Liver (tissue), 3 donors: ENCODE measurements at regions not wholly inside any gene's neighbourhood (a gene's known extent, or its start where the extent isn't known, plus 50 kb on each side); places are given as distances from the start of the nearest gene placed in this dataset.
A peak's percentile ranks its signal among the peaks of the same experiment; 100 is the strongest.

Source experiments
- CTCF ChIP-seq: fragments of 150-350 bp; IDR thresholded peaks from 2 replicates; pipeline ENCODE4 v1.5.1; 2017; ENCODE audit warnings: improper control_type of control experiment, low read depth, low read length; ENCODE audit not compliant: missing input control
- FOXA1 ChIP-seq: IDR thresholded peaks from 2 replicates; pipeline ENCODE4 v1.6.1; 2016; ENCODE audit warnings: antibody characterized with exemption
- GABPA ChIP-seq, 2 donors: IDR thresholded peaks in 1 of 2; conservative IDR thresholded peaks in 1 of 2; 2 replicates each; pipeline ENCODE4 v1.6.1; 2016; ENCODE audit warnings: antibody characterized with exemption in 2 of 2, mild to moderate bottlenecking in 1 of 2, moderate library complexity in 1 of 2
- JUND ChIP-seq, 2 donors: IDR thresholded peaks; 2 replicates each; pipeline ENCODE4 v1.6.1; 2016; ENCODE audit warnings: antibody characterized with exemption in 2 of 2
- MAX ChIP-seq: IDR thresholded peaks from 2 replicates; pipeline ENCODE4 v1.6.1; 2016; ENCODE audit warnings: antibody characterized with exemption
- NR2F2 ChIP-seq: IDR thresholded peaks from 2 replicates; pipeline ENCODE4 v1.6.1; 2016; ENCODE audit warnings: antibody characterized with exemption
- RAD21 ChIP-seq, 2 donors: IDR thresholded peaks; 2 replicates each; pipeline ENCODE4 v1.6.1; 2016; ENCODE audit warnings: antibody characterized with exemption in 2 of 2, mild to moderate bottlenecking in 2 of 2
- RXRA ChIP-seq, 2 donors: IDR thresholded peaks; 2 replicates each; pipeline ENCODE4 v1.6.1; 2017 to 2018; ENCODE audit warnings: antibody characterized with exemption in 2 of 2, mild to moderate bottlenecking in 1 of 2
- TAF1 ChIP-seq: conservative IDR thresholded peaks from 2 replicates; pipeline ENCODE4 v1.6.1; 2016; ENCODE audit warnings: antibody characterized with exemption, mild to moderate bottlenecking
- YY1 ChIP-seq: IDR thresholded peaks from 2 replicates; pipeline ENCODE4 v1.6.1; 2016; ENCODE audit warnings: antibody characterized with exemption, mild to moderate bottlenecking
- TF ChIP-seq, protein P1 (sequence below): IDR thresholded peaks from 2 replicates; pipeline ENCODE4 v1.6.1; 2016; ENCODE audit warnings: antibody characterized with exemption, mild to moderate bottlenecking
- TF ChIP-seq, protein P2 (sequence below): IDR thresholded peaks from 2 replicates; pipeline ENCODE4 v1.6.1; 2016; ENCODE audit warnings: antibody characterized with exemption
- donor health status: healthy.
- donor health status: healthy.

DNA sequence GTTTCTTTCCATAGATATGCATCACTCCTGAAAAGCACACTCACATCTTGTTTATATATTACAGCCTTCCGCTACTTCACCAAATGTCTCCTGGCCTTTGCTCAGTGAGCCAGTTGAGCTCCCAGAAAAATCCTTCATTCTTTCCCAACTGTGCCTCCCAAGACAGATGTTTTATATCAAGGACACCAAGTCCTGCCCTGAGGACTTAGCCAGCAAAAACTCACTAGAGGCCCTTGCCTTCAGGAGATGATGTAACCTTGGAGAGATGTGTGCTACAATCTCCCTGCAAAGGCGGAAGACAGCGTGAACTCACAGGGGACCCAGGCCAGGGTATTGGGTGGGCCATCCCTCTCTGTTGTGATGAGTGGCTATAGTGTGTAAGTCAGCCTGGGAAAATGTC lies 86.1 kb upstream of the CTAGE1 start:
- TF ChIP-seq CTCF (no peak), TAF1 (no peak), JUND (IDR thresholded peaks at IDR 0.05) (no peak), GABPA (IDR thresholded peaks at IDR 0.05 in 1 of 2, conservative IDR thresholded peaks at IDR 0.05 in 1 of 2) (no peak), FOXA1 (no peak), YY1 (no peak), MAX (no peak), RAD21 (IDR thresholded peaks at IDR 0.05) (peak in 1 of 2 donors; percentile 34), RXRA (IDR thresholded peaks at IDR 0.05) (peak in 1 of 2 donors; percentile 21), NR2F2 (peak; percentile 65)
- TF ChIP-seq, protein P1, sequence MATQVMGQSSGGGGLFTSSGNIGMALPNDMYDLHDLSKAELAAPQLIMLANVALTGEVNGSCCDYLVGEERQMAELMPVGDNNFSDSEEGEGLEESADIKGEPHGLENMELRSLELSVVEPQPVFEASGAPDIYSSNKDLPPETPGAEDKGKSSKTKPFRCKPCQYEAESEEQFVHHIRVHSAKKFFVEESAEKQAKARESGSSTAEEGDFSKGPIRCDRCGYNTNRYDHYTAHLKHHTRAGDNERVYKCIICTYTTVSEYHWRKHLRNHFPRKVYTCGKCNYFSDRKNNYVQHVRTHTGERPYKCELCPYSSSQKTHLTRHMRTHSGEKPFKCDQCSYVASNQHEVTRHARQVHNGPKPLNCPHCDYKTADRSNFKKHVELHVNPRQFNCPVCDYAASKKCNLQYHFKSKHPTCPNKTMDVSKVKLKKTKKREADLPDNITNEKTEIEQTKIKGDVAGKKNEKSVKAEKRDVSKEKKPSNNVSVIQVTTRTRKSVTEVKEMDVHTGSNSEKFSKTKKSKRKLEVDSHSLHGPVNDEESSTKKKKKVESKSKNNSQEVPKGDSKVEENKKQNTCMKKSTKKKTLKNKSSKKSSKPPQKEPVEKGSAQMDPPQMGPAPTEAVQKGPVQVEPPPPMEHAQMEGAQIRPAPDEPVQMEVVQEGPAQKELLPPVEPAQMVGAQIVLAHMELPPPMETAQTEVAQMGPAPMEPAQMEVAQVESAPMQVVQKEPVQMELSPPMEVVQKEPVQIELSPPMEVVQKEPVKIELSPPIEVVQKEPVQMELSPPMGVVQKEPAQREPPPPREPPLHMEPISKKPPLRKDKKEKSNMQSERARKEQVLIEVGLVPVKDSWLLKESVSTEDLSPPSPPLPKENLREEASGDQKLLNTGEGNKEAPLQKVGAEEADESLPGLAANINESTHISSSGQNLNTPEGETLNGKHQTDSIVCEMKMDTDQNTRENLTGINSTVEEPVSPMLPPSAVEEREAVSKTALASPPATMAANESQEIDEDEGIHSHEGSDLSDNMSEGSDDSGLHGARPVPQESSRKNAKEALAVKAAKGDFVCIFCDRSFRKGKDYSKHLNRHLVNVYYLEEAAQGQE: no peak
- TF ChIP-seq, protein P2, sequence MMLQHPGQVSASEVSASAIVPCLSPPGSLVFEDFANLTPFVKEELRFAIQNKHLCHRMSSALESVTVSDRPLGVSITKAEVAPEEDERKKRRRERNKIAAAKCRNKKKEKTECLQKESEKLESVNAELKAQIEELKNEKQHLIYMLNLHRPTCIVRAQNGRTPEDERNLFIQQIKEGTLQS: no peak
